Peyer's patch (tissue), 4 donors: ENCODE measurements at regions not wholly inside any gene's neighbourhood (a gene's known extent, or its start where the extent isn't known, plus 50 kb on each side); places are given as distances from the start of the nearest gene placed in this dataset.

Experiments
- DNase-seq, 3 donors: peaks; one replicate each; pipeline ENCODE4 v3.0.0-alpha.2; 2017 to 2019
- H3K27ac ChIP-seq, 4 donors: fragments of 200-600 bp; sonication (generic); one replicate each; pipeline ENCODE4 v1.5.1; 2016 to 2019
- H3K27me3 ChIP-seq, 2 donors: fragments of 200-600 bp; sonication (generic); one replicate each; pipeline ENCODE4 v1.5.1; 2019
- H3K36me3 ChIP-seq, 3 donors: fragments of 200-600 bp; sonication (generic); one replicate each; pipeline ENCODE4 v1.5.1; 2016 to 2019
- H3K4me1 ChIP-seq, 4 donors: fragments of 200-600 bp; sonication (generic); one replicate each; pipeline ENCODE4 v1.5.1; 2016 to 2019
- H3K4me3 ChIP-seq, 4 donors: fragments of 200-600 bp; sonication (generic); 1 replicate in 3 of 4; 2 replicates in 1 of 4; pipeline ENCODE4 v1.5.1; 2016 to 2019; ENCODE audit warnings: mild to moderate bottlenecking in 1 of 4
- H3K9me3 ChIP-seq, 4 donors: fragments of 200-600 bp; sonication (generic); one replicate each; pipeline ENCODE4 v1.5.1; 2016 to 2019; ENCODE audit warnings: mild to moderate bottlenecking in 1 of 4
- CTCF ChIP-seq, 6 experiments: fragments of 450-650 bp in 4 of 6; fragments of 200-600 bp in 2 of 6; sonication (generic) in 1 of 6; IDR thresholded peaks; one replicate each; pipeline ENCODE4 v1.5.1; 2017 to 2019; ENCODE audit warnings: antibody characterized with exemption in 6 of 6, mild to moderate bottlenecking in 3 of 6, moderate library complexity in 1 of 6
- POLR2A ChIP-seq, 2 donors: fragments of 450-650 bp; IDR thresholded peaks; one replicate each; pipeline ENCODE4 v1.5.1; 2017; ENCODE audit warnings: antibody characterized with exemption in 2 of 2, mild to moderate bottlenecking in 2 of 2, moderate library complexity in 2 of 2

GRCh38 chr12:41869432-41869831 lies 275.2 kb downstream of the GXYLT1 start:
- H3K4me3 ChIP-seq, result no peak overlapping the region
- H3K4me1 ChIP-seq, result no peaks in the 10 kb centered on the region
- H3K36me3 ChIP-seq, result no peaks in the 10 kb centered on the region
- no peak for TF ChIP-seq CTCF (IDR thresholded peaks at IDR 0.05)
- no peak for TF ChIP-seq POLR2A (IDR thresholded peaks at IDR 0.05)
- DNase-seq, result no peak
- no peaks in the 10 kb centered on the region for H3K9me3 ChIP-seq
- H3K27ac ChIP-seq, result no peak overlapping the region
- no peaks in the 10 kb centered on the region for H3K27me3 ChIP-seq

GRCh38 chr12:41866878-41867430 lies 277.7 kb downstream of the GXYLT1 start:
- TF ChIP-seq CTCF (IDR thresholded peaks at IDR 0.05), result no peak
- no peak for TF ChIP-seq POLR2A (IDR thresholded peaks at IDR 0.05)
- Histone ChIP-seq H3K27ac (no peak overlapping the region), H3K4me1 (no peaks in the 10 kb centered on the region)

GRCh38 chr12:41856228-41856627 lies 288.4 kb downstream of the GXYLT1 start:
- TF ChIP-seq POLR2A (IDR thresholded peaks at IDR 0.05) (no peak), CTCF (IDR thresholded peaks at IDR 0.05) (no peak)
- no peak overlapping the region for H3K27ac ChIP-seq
- H3K27me3 ChIP-seq, result no peaks in the 10 kb centered on the region
- no peaks in the 10 kb centered on the region for H3K9me3 ChIP-seq
- DNase-seq, result no peak
- H3K36me3 ChIP-seq, result no peaks in the 10 kb centered on the region
- no peaks in the 10 kb centered on the region for H3K4me1 ChIP-seq
- no peak overlapping the region for H3K4me3 ChIP-seq

More at GRCh38 chr12:41866878-41867430, 277.7 kb downstream of the GXYLT1 start:
- Histone ChIP-seq H3K9me3 (no peaks in the 10 kb centered on the region), H3K36me3 (no peaks in the 10 kb centered on the region), H3K4me3 (no peak overlapping the region), H3K27me3 (no peaks in the 10 kb centered on the region)
- no peak for DNase-seq

- H3K27me3 ChIP-seq, result no peaks in the 10 kb centered on the region
- no peaks in the 10 kb centered on the region for H3K4me1 ChIP-seq
- H3K27ac ChIP-seq, result no peak overlapping the region
- H3K9me3 ChIP-seq, result no peaks in the 10 kb centered on the region
- no peak overlapping the region for H3K4me3 ChIP-seq
- DNase-seq, result no peak
- no peak for TF ChIP-seq POLR2A (IDR thresholded peaks at IDR 0.05)
- no peak for TF ChIP-seq CTCF (IDR thresholded peaks at IDR 0.05)
- H3K36me3 ChIP-seq, result no peaks in the 10 kb centered on the region
Observed at GRCh38 chr12:41850046-41850445, 294.6 kb downstream of the GXYLT1 start.

- no peaks in the 10 kb centered on the region for H3K4me1 ChIP-seq
- H3K9me3 ChIP-seq, result no peaks in the 10 kb centered on the region
- H3K27ac ChIP-seq, result no peak overlapping the region
- no peaks in the 10 kb centered on the region for H3K27me3 ChIP-seq
- H3K4me3 ChIP-seq, result no peak overlapping the region
- H3K36me3 ChIP-seq, result no peaks in the 10 kb centered on the region
- TF ChIP-seq CTCF (IDR thresholded peaks at IDR 0.05), result no peak
- no peak for TF ChIP-seq POLR2A (IDR thresholded peaks at IDR 0.05)
- DNase-seq, result no peak
Observed at GRCh38 chr12:41846718-41847117, 298.0 kb downstream of the GXYLT1 start.

- no peak for DNase-seq
- H3K9me3 ChIP-seq, result no peaks in the 10 kb centered on the region
- H3K36me3 ChIP-seq, result no peaks in the 10 kb centered on the region
- no peak overlapping the region for H3K27ac ChIP-seq
- no peak overlapping the region for H3K4me3 ChIP-seq
- TF ChIP-seq POLR2A (IDR thresholded peaks at IDR 0.05) (no peak), CTCF (IDR thresholded peaks at IDR 0.05) (no peak)
- no peaks in the 10 kb centered on the region for H3K27me3 ChIP-seq
- H3K4me1 ChIP-seq, result no peaks in the 10 kb centered on the region
Observed at GRCh38 chr12:41836416-41836815, 308.3 kb downstream of the GXYLT1 start.
